ENCODE measurements at regions not wholly inside any gene's neighbourhood (a gene's known extent, or its start where the extent isn't known, plus 50 kb on each side); places are given as distances from the start of the nearest gene placed in this dataset.

GRCh38 chr5:160919626-160920025 is 67.6 kb upstream of the ATP10B start:
- H3K4me3 ChIP-seq (ENCODE audit: control insufficient read depth, low read depth, low read length) = no peak overlapping the region
- TF ChIP-seq, protein P1, sequence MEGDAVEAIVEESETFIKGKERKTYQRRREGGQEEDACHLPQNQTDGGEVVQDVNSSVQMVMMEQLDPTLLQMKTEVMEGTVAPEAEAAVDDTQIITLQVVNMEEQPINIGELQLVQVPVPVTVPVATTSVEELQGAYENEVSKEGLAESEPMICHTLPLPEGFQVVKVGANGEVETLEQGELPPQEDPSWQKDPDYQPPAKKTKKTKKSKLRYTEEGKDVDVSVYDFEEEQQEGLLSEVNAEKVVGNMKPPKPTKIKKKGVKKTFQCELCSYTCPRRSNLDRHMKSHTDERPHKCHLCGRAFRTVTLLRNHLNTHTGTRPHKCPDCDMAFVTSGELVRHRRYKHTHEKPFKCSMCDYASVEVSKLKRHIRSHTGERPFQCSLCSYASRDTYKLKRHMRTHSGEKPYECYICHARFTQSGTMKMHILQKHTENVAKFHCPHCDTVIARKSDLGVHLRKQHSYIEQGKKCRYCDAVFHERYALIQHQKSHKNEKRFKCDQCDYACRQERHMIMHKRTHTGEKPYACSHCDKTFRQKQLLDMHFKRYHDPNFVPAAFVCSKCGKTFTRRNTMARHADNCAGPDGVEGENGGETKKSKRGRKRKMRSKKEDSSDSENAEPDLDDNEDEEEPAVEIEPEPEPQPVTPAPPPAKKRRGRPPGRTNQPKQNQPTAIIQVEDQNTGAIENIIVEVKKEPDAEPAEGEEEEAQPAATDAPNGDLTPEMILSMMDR (conservative IDR thresholded peaks at IDR 0.05; ENCODE audit: control insufficient read depth, insufficient read depth, low read depth, low read length) = no peak
- no peak for DNase-seq (ENCODE audit: low read depth)

GRCh38 chr5:160918386-160918785 is 66.4 kb upstream of the ATP10B start:
- no peak for DNase-seq (ENCODE audit: low read depth)
- H3K4me3 ChIP-seq (ENCODE audit: control insufficient read depth, low read depth, low read length) = no peak overlapping the region
- TF ChIP-seq, protein P1 (conservative IDR thresholded peaks at IDR 0.05; ENCODE audit: control insufficient read depth, insufficient read depth, low read depth, low read length) = no peak

DNA sequence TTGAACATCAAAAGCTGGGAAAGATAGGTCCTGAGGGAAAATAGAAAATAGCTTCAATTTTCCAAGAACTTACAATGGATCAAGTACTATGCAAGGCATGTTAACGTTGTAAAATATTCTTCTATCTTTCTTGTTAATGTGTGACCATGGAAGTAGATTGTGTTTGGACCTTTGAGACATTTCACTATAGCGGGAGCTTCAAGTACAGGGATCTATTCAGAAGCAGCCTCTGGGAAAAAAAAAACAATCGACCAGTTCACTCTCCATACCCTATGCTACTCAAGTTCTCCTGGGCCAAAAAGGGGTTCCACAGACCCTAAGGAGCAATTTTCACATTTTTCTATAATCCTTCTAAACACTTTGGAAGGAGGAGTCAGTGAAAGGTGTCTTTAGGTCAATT is 54.1 kb upstream of the ATP10B start:
- no peak overlapping the region for H3K4me3 ChIP-seq (ENCODE audit: control insufficient read depth, low read depth, low read length)
- TF ChIP-seq, protein P1 (conservative IDR thresholded peaks at IDR 0.05; ENCODE audit: control insufficient read depth, insufficient read depth, low read depth, low read length) = no peak
- no peak for DNase-seq (ENCODE audit: low read depth)

- TF ChIP-seq, protein P1 (conservative IDR thresholded peaks at IDR 0.05; ENCODE audit: control insufficient read depth, insufficient read depth, low read depth, low read length) = no peak
- no peak for DNase-seq (ENCODE audit: low read depth)
- H3K4me3 ChIP-seq (ENCODE audit: control insufficient read depth, low read depth, low read length) = no peak overlapping the region
Observed at GRCh38 chr5:160905285-160905684, 53.3 kb upstream of the ATP10B start.

DNA sequence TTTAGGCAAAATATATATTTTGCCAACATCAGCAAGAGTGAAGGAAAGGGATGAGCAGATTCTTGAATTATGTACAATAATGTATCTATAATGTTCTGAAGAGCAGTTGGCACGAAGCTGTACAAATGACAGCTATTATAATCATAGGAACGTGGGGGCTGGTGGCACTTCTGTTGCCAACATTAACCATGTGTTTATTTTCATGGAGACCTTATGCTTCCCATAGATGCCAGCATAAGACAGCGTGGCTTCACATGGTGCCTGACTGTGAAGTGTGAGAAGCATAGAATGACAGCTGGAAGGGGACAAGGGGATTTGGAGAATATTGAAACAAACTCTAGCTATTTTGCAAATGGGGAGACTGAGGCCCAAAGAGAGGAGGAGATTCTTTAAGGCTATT is 52.6 kb upstream of the ATP10B start:
- H3K4me3 ChIP-seq (ENCODE audit: control insufficient read depth, low read depth, low read length) = no peak overlapping the region
- no peak for DNase-seq (ENCODE audit: low read depth)
- TF ChIP-seq, protein P1 (conservative IDR thresholded peaks at IDR 0.05; ENCODE audit: control insufficient read depth, insufficient read depth, low read depth, low read length) = no peak

GRCh38 chr5:160903551-160903950 is 51.5 kb upstream of the ATP10B start:
- DNase-seq (ENCODE audit: low read depth) = no peak
- TF ChIP-seq, protein P1 (conservative IDR thresholded peaks at IDR 0.05; ENCODE audit: control insufficient read depth, insufficient read depth, low read depth, low read length) = no peak
- H3K4me3 ChIP-seq (ENCODE audit: control insufficient read depth, low read depth, low read length) = no peak overlapping the region

GRCh38 chr5:160903076-160903475 is 51.1 kb upstream of the ATP10B start:
- TF ChIP-seq, protein P1 (conservative IDR thresholded peaks at IDR 0.05; ENCODE audit: control insufficient read depth, insufficient read depth, low read depth, low read length) = no peak
- no peak overlapping the region for H3K4me3 ChIP-seq (ENCODE audit: control insufficient read depth, low read depth, low read length)
- DNase-seq (ENCODE audit: low read depth) = no peak

All from fibroblast of mammary gland (primary cell).